T-helper 2 cell treated with Interferon-gamma antibody and Interleukin-4, amounts not matched to agents 100 ng/mL and 5 ng/mL, for 36 hours (primary cell): ENCODE measurements at regions not wholly inside any gene's neighbourhood (a gene's known extent, or its start where the extent isn't known, plus 50 kb on each side); places are given as distances from the start of the nearest gene placed in this dataset.
"Not testable (repeated sequence)": the region's sequence is repeated elsewhere in the genome, so short reads cannot be mapped to it uniquely, and the experiment has no call there.

ENCODE experiments used
- intact Hi-C: fragments of 100-400 bp; cut with micrococcal nuclease; formaldehyde crosslinking; loops from one replicate; pipeline ENCODE4 v1.15.1; 2023

DNA sequence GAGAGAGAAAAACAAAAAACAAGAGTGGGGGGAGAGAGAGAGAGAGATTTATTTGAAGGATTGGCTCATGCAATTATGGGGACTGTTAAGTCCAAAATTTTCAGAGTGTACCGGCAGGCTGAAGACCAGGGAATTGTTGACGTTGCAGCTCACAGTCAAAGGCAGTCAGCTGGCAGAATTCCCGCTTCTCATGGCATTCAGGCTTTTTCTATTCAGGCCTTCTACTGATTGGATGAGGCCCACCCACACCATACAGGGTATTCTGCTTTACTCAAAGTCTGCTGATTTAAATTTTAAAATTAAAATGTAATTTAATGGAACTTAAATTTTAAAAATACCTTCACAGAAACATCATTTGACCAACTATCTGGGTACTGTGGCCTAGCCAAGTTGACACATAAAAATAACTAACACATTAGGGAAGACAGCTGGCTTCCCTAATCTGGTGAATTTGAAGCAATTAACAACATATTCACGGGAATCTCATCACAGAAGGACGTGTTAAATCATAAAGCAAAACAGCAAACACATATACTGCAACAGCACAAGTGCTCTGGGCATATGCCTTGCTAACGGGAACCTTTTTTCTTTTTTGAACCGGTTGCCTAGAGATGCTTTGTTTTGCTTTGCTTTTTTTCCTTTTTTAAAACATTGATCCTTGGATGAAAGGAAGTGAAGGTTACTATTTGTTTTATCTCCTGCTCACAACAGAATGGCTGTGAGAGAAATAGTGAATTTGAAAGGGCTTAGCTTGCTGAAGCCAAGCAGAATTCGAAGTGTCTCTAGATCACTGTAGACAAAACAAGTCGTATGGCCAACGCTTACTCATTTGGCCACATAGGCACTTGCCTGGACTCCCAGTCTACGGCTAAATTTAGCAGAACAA, 505.1 kb downstream of the IRS2 start:
- intact Hi-C loops = no loop called here

DNA sequence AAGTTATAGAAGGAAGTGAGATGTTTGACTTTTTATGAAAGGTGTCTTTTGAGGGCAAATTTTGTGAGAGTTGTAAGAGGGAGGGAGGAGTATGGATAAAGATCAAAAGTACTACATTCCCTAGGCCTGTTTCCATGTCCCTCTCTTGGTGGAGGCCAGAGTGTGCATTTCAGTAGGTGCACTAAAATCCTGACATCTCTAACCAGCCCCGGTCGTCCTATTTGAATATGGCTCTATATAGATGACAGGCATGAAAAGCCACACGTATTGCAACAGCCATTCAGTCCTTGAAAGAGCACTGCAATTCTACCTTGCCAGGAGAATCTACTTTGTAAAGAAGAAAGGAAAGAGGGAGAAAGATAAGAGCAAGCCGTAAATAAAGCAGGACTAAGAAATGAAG, 510.1 kb downstream of the IRS2 start:
- intact Hi-C loops = no loop called here

DNA sequence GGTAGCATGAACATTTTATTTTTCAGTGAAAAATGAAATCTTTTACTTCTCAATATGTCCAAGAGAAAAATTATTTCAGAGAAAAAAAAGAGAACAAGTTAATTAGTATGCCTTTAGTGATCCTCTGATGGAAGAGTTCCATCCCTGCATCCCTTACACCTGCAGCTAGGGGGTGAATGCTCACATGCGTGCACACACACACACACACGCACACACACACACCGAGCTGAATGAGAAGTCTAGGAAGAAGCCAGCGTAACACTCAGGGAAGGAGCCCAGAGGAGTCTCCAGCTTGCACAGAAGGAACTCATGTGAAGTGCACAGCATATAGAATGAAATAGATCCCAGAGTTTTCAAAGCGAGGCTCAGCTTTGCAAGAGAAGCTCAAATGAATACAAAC, 510.5 kb downstream of the IRS2 start:
- intact Hi-C loops = no loop called here

DNA sequence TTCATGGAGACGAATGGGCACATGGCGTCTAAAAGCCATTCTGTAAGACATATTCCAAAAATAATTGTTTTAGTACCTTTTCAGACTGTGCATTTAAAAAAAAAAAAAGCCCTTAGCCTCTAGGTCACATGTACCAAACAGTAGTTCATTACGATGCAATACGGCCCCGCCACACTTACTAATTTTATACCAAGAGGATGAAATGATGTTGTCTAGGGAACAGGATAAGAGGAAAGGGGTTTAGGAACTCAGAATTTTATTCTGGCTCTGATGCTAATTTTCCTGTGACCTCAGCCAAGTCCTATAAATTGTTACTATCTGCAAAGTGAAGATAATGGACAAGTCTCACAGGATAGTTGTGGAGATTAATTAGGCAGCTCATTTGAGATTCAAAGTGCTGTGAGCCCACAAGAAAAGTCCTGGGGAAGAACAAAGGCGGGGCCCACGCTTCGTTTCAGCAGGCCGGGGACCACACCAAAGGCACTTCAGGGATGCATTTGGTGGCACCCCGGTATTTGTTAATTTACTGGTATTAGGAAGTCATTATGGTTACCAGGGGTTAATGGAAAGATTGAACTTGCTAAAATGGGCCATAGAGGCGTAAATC, 511.1 kb downstream of the IRS2 start:
- intact Hi-C loops = no loop called here

DNA sequence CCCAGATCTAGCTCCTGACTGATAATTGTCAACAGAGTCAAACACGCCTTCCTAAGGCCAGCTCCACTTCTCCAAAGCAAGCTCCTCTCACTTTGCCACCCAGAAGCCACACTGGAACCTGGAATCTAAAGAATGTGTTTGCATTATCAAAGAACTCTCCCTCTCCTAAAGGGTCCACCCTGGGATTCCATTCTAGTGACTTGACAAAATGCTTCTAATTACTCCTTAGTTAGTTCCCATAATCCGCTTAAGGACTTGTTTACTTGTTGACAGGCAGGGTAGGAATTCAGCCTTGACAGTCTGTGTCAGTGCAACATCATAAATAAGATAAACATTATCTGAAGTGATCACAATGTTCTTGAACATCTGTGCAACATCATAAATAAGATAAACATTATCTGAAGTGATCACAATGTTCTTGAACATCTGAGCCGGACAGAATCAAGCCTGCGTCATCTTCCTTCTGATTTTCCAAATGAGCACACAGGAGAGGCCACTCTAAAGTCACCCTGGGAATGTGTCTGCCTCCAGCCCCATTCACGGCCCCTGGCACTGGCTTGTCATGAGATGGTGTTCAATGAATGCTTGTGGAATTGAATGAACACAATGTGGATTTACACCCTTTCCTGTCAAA, 512.1 kb downstream of the IRS2 start:
- intact Hi-C loops = no loop called here

DNA sequence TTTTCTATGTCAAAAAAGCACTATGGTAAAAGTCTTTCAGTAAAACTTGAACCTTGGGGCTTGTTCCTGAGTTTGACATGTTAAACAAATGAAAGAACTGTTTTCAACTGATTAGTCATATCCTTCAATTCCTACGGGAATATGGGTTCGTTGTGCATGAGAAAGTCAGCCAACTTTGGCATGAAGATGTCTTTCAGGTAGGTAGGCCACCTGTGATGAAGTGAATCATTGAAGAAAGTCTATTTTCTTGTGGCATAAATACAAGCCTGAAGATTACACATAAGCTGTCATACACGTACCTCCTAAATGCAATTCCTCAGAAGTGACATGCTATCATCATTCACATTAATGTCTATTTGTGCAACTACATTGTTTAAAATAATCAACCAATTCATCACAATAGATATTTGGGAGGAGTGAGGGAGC, 513.0 kb downstream of the IRS2 start:
- intact Hi-C loops = no loop called here

DNA sequence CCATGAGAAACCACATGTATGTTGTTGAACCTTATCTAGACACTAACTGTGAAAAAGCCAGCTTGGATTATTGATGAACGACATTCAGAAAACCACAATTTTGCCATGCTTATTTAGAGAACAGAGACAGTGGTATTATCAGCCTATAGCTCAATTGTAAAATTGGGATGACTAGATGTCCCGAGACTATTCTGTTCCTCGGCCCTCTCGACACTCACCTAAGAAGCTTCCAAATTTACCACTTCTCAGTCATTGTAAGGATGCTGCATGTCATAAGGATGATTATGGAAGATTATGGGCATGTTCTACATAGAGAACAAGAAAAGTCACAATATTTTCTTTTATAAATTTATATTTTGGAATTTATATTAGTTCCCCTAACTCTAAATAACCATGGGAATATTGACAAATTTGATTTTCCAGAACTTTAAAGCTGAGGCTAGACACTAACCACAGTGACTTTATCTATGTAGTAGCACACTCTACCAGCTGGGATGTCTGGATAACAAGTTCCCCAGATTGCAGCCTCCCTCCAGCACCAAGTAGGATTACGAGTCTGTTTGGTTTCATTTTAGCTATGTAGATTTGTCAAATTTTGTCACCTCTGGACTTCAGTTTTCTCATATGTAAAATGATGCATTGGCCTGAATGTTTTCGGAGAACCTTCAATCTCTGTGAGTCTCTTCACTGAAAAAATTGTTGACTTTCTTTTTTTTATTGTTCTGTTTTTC, 513.6 kb downstream of the IRS2 start:
- intact Hi-C loops = no loop called here

DNA sequence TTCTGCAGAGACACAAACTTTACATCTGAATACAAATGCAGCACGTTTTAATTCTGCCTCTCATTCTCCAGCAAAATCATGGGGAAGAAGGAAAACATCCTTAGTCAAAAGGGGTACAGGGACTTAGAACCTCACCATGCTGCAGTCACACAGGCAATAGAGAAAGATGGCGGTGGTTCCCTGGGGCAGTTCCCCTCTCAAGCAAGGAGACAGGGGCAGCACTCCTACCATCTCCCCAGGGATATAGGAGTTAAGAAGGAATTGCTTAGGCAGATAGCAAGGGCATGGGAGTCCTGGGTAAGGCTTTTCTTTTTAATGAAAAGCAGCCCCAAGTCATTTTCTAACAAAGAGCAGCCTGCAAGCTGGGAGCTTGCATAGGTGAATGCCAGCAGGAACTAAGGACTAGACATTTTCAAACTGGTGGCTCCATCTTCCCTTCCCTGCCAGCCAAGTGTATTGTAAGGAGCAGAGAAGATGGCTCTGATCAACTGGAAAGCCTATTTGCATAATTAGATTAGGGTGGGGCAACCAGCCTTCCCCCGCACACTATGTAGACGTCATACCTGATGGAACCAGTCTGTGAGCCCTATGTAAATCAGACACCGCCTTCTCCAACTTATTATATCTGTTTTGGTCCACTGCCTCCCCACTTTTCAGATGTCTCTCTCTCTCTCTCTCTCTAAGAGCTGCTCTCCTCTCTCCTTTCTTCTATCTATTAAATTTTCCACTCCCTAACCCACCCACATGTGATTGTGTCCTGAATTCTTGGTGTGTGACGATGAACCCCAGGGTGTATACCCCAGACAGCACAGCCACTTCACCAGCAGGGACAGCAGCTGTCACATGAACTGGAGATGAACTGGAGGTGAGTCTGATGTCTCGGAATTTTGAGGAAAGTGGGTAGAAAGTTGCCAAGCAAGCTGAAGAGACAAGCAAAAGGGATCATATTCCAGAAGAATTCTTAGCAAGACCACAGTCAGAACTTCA, 514.5 kb downstream of the IRS2 start:
- intact Hi-C loops = no loop called here

DNA sequence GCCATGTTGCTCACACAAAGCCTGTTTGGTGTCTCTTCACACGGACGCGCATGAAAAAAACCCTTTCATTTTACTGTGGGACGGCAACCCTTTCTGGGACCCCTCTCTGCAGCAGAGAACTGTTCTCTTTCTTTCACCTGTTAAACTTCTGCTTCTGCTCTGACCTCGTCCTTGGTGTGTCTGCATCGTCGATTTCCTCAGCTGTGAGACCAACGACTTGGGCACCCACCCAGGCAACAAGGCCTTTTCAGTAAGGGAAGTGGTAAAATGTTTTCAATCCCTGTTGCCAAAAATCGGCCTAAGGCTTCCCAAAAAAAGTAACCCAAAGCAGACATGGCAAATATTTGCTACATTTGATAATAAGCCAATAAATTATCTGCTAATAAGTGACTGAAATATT, 515.3 kb downstream of the IRS2 start:
- intact Hi-C loops = no loop called here

DNA sequence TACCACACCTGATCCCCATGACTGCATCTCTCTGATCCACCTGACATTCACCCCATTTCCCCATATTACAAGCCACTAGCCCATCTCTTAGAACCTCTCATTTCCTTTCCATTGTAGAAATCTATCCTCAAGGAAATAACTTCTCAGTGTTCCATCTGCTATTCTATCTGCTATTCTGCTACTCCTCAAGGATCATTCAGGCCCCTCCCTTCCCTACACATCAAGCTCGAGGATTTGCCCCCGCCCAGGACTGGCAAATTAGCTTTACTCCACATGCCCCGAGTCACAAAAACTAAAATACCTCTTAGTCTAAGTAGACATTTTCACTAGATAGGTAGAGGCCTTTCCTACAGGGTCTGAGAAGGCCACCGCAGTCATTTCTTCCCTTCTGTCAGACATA, 517.0 kb downstream of the IRS2 start:
- intact Hi-C loops = not testable (repeated sequence)

DNA sequence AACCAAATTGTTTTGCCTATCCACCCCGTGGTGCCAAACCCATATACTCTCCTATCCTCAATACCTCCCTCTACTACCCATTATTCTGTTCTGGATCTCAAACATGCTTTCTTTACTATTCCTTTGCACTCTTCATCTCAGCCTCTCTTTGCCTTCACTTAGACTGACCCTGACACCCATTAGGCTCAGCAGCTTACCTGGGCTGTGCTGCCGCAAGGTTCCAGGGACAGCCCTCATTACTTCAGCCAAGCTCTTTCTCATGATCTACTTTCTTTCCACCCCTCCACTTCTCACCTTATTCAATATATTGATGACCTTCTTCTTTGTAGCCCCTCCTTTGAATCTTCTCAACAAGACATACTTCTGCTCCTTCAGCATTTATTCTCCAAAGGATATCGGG, 517.9 kb downstream of the IRS2 start:
- intact Hi-C loops = not testable (repeated sequence)

DNA sequence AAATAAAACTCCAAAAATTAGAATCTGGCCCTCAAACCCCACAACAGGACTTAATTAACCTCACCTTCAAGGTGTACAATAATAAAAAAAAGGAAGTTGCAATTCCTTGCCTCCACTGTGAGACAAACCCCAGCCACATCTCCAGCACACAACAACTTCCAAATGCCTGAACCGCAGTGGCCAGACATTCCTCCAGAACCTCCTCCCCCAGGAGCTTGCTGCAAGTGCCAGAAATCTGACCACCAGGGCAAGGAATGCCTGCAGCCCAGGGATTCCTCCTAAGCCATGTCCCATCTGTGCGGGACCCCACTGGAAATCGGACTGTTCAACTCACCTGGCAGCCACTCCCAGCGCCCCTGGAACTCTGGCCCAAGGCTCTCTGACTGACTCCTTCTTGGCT, 519.0 kb downstream of the IRS2 start:
- intact Hi-C loops = not testable (repeated sequence)

DNA sequence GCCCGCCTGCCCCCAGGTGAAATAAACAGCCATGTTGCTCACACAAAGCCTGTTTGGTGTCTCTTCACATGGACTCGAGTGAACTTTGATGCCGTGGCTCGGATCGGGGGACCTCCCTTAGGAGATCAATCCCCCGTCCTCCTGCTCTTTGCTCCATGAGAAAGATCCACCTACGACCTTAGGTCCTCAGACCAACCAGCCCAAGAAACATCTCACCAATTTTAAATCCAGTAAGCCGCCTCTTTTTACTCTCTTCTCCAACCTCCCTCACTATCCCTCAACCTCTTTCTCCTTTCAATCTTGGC, 521.0 kb downstream of the IRS2 start:
- intact Hi-C loops = not testable (repeated sequence)

DNA sequence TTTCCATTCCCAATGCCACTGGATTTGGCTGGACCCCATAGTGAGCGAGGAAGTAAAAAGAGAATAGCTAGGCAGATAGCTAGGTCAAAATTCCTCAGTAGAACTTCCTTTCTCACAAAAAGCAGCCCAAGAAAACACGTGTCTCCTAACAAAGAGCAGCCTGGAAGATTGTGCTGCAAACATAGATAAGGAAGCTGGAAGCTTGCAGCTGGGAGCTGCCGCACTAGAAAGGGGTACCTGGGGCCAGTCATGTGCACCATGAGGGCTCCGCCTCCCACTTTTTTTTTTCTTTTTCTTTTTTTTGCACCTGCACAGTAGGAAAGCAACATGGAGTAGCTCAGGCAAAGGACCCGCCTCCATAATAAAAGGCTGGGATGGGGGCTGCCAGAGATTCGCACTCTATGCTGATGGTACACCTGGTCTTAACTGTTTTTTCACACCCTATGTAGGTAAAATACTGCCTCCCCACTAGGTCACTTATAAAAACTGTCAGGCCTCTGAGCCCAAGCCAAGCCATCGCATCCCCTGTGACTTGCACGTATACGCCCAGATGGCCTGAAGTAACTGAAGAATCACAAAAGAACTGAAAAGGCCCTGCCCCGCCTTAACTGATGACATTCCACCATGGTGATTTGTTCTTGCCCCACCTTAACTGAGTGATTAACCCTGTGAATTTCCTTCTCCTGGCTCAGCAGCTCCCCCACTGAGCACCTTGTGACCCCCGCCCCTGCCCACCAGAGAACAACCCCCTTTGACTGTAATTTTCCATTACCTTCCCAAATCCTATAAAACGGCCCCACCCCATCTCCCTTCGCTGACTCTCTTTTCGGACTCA, 521.6 kb downstream of the IRS2 start:
- intact Hi-C loops = not testable (repeated sequence)

DNA sequence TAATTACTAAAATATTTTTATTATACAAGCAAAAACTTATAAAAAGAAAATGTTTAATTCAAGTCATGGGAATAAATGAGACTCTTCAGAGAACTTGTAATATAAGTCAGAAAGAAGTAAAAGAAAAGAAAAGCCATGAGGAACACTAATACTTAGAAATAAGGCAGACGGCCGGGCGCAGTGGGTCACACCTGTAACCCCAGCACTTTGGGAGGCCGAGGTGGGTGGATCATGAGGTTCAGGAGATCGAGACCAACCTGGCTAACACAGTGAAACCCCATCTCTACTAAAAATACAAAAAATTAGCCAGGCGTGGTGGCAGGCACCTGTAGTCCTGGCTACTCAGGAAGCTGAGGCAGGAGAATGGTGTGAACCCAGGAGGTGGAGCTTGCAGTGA, 528.6 kb downstream of the IRS2 start:
- intact Hi-C loops = not testable (repeated sequence)
